ENCODE measurements at regions not wholly inside any gene's neighbourhood (a gene's known extent, or its start where the extent isn't known, plus 50 kb on each side); places are given as distances from the start of the nearest gene placed in this dataset.
"Not testable (repeated sequence)": the region's sequence is repeated elsewhere in the genome, so short reads cannot be mapped to it uniquely, and the experiment has no call there.

DNA sequence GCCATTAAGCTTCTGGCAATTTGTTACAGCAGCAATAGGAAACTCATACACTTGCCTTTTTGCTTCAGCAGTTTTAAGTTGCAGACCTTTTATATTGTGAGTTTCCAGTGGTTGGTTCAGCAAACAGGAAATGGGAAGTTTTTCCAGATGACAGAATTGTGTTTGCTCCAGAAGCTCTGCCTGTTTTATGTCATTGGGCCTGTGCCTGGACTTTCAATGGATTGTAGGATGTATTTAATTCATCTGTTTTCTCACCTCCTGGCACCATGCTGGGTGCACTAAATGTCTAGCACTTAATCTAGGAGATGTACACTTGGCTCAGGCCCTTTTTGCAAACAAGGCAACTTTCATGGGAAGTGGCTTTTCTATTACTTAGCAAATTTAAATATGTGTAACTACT is 100.4 kb upstream of the CLINT1 start:
- DNase-seq, result no peak

- DNase-seq, result no peak
Measured at GRCh38 chr5:157956271-157956885, 97.4 kb upstream of the CLINT1 start.

- no peak for DNase-seq
Measured at GRCh38 chr5:157955541-157956172, 96.7 kb upstream of the CLINT1 start.

- DNase-seq, result no peak
Measured at GRCh38 chr5:157952374-157952685, 93.4 kb upstream of the CLINT1 start.

DNA sequence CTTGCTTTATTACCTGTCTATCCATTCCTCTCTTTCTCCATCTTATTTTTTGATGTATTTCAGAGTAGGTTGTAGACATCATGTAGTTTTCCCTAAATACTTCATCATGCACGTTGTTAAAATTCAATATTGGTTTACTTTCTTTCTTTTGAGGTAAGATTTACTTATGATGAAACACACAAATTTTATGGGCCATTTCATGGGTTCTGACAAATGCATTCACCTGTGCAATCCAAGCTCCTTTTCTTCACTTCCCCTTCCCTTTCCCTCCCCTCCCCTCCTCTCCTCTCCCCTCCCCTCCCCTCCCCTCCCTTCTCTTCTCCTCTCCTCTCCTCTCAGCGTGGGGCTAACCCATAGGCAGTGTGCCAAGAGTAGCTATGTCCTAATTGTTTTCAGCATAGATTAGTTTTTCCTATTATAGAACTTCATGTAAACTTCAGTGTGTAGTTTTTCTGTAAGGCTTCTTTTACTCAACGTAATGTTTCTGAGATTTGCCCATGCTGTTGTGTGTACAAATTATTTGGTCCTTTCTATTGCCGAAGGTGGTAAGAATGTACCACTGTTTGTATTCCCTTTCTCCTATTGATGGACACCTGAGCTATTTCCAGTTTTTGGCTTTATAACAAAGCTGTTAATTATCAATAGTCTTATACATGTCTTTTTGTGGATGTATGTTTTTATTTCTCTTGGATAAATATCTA is 92.9 kb upstream of the CLINT1 start:
- no peak for DNase-seq

DNA sequence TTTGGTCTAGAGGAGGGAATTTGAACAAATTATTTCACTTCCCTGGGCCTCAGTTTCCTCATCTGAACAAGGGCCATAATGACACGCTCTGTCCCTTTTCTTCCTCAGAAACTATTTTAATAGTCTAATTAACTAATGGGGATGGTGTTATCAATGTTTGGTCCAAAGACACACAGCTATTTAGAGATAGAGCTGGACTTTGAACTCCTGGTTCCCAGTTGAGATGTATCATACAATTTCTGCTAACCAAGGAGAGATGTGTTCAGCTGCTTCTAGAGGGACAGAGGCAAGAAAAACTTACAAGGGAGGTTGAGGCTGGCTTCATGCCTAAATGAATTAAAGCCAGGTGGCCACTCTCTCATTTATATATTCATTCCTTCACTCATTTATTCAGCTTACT is 90.6 kb upstream of the CLINT1 start:
- no peak for DNase-seq

GRCh38 chr5:157948738-157949410 is 89.9 kb upstream of the CLINT1 start:
- DNase-seq, result no peak

DNA sequence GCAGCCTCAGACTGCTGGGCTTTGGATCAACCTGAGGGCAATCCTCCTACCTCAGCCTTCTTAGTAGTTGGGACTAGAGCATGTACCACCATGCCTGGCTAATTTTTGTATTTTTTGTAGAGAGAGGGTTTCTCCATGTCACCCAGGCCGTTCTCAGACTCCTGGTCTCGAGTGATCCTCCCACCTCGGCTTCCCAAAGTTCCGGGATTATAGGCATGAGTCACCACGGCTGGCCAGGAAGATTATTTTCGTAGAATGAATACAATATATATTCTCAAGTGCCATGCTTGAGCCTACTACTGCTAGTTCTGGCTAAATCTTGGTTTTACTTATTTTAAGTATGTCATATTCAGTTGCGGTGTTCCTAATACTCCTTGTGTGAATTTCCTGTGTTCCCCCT is 88.2 kb upstream of the CLINT1 start:
- DNase-seq, result no peak

- DNase-seq, result not testable (repeated sequence)
Measured at GRCh38 chr5:157945822-157946221, 86.9 kb upstream of the CLINT1 start.

GRCh38 chr5:157944938-157945337 is 86.0 kb upstream of the CLINT1 start:
- no peak for DNase-seq

- no peak for DNase-seq
Measured at GRCh38 chr5:157944077-157944633, 85.2 kb upstream of the CLINT1 start.

DNA sequence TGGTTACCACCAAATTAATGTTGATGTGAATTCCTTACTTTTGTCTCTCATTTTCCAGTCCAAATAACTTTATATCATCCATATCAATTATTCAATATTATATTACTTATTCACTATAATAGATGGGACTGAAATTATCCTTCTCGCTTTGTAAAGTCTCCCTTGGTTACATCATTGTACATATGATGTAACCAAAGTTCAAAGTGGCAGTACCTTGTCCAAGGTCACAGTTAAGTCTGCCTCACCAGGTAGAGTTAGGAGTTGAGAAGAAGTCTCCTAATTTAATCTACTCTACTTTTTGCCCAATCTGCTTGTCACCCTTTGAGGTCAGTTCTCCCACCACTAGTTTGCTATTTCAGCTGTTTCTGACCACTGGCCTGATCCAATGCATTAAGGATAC is 83.7 kb upstream of the CLINT1 start:
- DNase-seq, result no peak

GRCh38 chr5:157941616-157942015 is 82.7 kb upstream of the CLINT1 start:
- DNase-seq, result no peak

DNA sequence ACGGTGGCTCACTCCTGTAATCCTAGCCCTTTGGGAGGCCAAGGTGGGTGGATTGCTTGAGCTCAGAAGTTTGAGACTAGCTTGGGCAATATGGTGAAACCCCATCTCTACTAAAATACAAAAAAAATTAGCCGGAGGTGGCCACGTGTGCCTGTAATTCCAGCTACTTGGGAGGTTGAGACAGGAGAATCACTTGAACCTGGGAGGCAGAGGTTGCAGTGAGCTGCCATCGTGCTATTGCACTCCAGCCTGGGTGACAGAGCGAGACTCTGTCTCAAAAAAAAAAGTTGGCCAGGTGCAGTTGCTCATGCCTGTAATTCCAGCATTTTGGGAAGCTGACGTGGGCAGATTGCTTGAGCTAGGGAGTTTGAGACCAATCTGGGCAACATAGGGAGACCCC is 79.2 kb upstream of the CLINT1 start:
- not testable (repeated sequence) for DNase-seq

GRCh38 chr5:157936776-157937501 is 78.0 kb upstream of the CLINT1 start:
- not testable (repeated sequence) for DNase-seq

- no peak for DNase-seq
Measured at GRCh38 chr5:157934600-157934999, 75.7 kb upstream of the CLINT1 start.

DNA sequence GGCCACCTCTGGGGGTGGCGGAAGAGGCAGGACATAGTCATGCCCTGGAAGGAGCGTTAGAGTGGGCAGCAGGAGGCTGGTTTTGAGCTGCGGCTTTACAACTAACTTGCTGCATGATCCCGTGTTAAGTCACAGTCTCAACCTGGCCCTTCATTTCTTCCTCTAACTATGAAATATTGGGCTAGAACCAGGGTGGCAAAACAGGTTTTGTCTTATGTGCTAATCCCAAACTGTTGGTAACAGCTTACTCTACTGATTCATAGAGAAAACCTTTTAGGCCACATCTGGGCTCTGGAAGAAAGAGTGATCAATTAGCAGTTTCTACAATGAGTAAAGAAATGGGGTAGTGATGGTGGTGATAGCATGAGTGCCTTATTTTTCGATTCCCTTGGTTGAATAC is 74.1 kb upstream of the CLINT1 start:
- DNase-seq, result no peak

- no peak for DNase-seq
Measured at GRCh38 chr5:157930710-157931109, 71.8 kb upstream of the CLINT1 start.

GRCh38 chr5:157926977-157927376 is 68.0 kb upstream of the CLINT1 start:
- DNase-seq, result no peak

GRCh38 chr5:157925786-157926671 is 67.1 kb upstream of the CLINT1 start:
- DNase-seq, result no peak

DNA sequence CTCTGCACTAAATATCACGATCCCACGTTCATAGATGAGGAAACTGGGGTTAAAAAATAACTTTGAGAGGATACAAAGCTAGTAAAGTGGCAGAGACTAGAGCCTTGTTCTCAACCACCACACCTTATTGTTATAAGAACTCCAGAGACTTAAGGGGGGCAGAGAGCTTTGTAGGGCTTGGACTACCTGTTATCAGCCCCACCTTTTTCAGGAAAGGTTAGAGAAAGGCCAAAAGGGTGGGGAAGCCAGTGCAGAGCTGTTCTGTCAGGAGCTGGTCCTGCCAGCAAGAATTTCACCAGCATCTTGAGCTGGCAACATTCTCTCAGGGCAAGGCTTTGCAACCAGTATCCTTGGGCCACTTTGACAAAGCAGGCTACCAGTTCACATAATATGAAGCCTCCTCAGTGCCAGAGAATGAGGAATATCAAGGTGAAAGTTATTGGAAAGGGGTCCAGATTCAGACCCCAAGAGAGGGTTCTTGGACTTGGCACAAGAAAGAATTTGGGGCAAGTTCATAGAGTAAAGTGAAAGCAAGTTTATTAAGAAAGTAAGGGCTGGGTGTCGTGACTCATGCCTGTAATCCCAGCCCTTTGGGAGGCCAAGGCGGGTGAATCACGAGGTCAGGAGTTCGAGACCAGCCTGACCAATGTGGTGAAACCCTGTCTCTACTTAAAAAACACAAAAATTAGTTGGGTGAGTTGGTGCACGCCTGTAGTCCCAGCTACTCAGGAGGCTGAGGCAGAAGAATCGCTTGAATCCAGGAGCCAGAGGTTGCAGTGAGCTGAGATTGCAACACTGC is 66.2 kb upstream of the CLINT1 start:
- DNase-seq, result no peak
